MCF 10A (cell line): ENCODE measurements at regions not wholly inside any gene's neighbourhood (a gene's known extent, or its start where the extent isn't known, plus 50 kb on each side); places are given as distances from the start of the nearest gene placed in this dataset.

Experiments
- BruUV-seq: library from RNA; stranded (reverse); fragments of 400-500 nt; replicated peaks from 2 replicates; lab custom pipeline; 2021; lab: Mats Ljungman, UMichigan
- CTCF ChIA-PET: fragments of 300-600 bp; sonication (Branson Sonifier 250); formaldehyde crosslinking; extraction: SDS; loops from one replicate; lab custom pipeline; 2021; ENCODE audit warnings: antibody characterized with exemption, inconsistent platforms; lab: Yijun Ruan, JAX
- POLR2A ChIA-PET: fragments of 300-600, 350-650 bp; sonication (Branson Sonifier 250); formaldehyde crosslinking; extraction: SDS; loops from one replicate; lab custom pipeline; 2020; ENCODE audit warnings: antibody characterized with exemption, inconsistent platforms; lab: Yijun Ruan, JAX
- DNase-seq: peaks from one replicate; pipeline ENCODE4 v3.0.0-alpha.2; 2018; ENCODE audit not compliant: unreplicated experiment
- H3K27ac Mint-ChIP-seq: one replicate; pipeline ENCODE4 v1.8.0; 2022; ENCODE audit warnings: mild to moderate bottlenecking, low read depth, mixed read lengths; ENCODE audit not compliant: unreplicated experiment
- H3K27me3 Mint-ChIP-seq: one replicate; pipeline ENCODE4 v1.8.0; 2022; ENCODE audit warnings: mixed read lengths; ENCODE audit not compliant: insufficient read depth, unreplicated experiment
- H3K36me3 Mint-ChIP-seq: one replicate; pipeline ENCODE4 v1.8.0; 2022; ENCODE audit warnings: mild to moderate bottlenecking, moderate library complexity, mixed read lengths; ENCODE audit not compliant: insufficient read depth, unreplicated experiment
- H3K4me1 Mint-ChIP-seq: one replicate; pipeline ENCODE4 v1.8.0; 2022; ENCODE audit warnings: mixed read lengths; ENCODE audit not compliant: insufficient read depth, unreplicated experiment
- H3K4me3 Mint-ChIP-seq: one replicate; pipeline ENCODE4 v1.8.0; 2022; ENCODE audit warnings: mild to moderate bottlenecking, moderate library complexity, mixed read lengths; ENCODE audit not compliant: unreplicated experiment
- H3K9me3 Mint-ChIP-seq: one replicate; pipeline ENCODE4 v1.8.0; 2022; ENCODE audit warnings: mixed read lengths; ENCODE audit not compliant: unreplicated experiment
- CTCF ChIP-seq: fragments of 200-600 bp; IDR thresholded peaks from one replicate; pipeline ENCODE4 v1.8.0; 2022; ENCODE audit warnings: antibody characterized with exemption, mild to moderate bottlenecking; ENCODE audit not compliant: unreplicated experiment
- intact Hi-C: fragments of 100-400 bp; cut with micrococcal nuclease; formaldehyde crosslinking; loops from 2 replicates; pipeline ENCODE4 v1.14.1; 2022

DNA sequence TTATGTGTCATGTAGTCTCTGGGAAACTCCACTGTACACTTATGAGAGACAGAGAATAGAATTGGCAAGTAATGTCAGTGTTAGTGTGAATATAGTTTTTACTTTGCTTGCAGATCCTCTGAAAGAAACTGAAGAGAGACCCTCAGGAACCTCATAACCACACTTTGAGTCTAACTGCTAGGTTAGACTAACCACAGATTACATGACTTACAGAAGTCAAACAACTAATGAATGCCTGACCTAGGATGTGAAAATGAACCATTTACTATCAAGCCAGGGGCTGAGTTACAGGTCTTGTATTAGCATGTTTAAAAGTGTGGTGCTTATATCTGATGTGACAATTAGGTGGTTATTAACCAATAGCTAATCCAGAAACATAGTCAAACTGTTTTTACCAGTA lies 280.4 kb upstream of the LRATD1 start:
- ChIA-PET POLR2A (no interaction called here), CTCF (no interaction called here)
- no peaks in the 10 kb centered on the region for H3K27me3 Mint-ChIP-seq
- H3K4me3 Mint-ChIP-seq: no peak overlapping the region
- peaks cover 7% of the 10 kb centered on the region for H3K4me1 Mint-ChIP-seq
- TF ChIP-seq CTCF: no peak
- no peaks in the 10 kb centered on the region for H3K36me3 Mint-ChIP-seq
- H3K27ac Mint-ChIP-seq: no peak overlapping the region
- no peaks in the 10 kb centered on the region for H3K9me3 Mint-ChIP-seq
- intact Hi-C loops: no loop called here
- no peak for DNase-seq
- no TSS peak for BruUV-seq

DNA sequence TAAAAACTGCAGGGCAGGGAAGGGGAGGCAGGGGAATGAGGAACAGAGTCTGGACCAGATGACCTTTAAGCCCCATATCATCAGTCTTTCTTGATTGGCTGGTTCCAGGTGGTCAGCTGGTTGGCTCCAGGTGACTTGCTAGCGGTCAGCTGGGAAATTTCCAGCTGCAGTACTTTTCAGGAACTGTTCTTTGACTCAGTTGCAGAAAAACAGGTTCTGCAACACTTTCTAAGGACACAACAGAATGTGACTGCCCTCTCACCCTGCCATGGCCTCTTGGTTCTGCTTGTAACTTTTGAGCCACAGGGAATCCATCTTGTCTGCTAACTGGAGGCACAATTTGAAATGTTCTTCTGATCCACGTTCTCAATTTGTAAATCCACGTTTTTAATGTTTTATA lies 278.3 kb upstream of the LRATD1 start:
- ChIA-PET CTCF (no interaction called here), POLR2A (no interaction called here)
- Mint-ChIP-seq H3K9me3 (no peaks in the 10 kb centered on the region), H3K27me3 (no peaks in the 10 kb centered on the region), H3K36me3 (no peaks in the 10 kb centered on the region), H3K27ac (no peak overlapping the region), H3K4me1 (peaks cover 7% of the 10 kb centered on the region), H3K4me3 (no peak overlapping the region)
- TF ChIP-seq CTCF: no peak
- intact Hi-C loops: no loop called here
- no TSS peak for BruUV-seq
- no peak for DNase-seq

- CTCF ChIA-PET: no interaction called here
Observed at GRCh38 chr2:14355102-14355501, 277.4 kb upstream of the LRATD1 start.

GRCh38 chr2:14358339-14358738 lies 274.2 kb upstream of the LRATD1 start:
- Mint-ChIP-seq H3K27ac (no peak overlapping the region), H3K27me3 (no peaks in the 10 kb centered on the region), H3K4me1 (no peaks in the 10 kb centered on the region), H3K4me3 (no peak overlapping the region), H3K36me3 (no peaks in the 10 kb centered on the region), H3K9me3 (no peaks in the 10 kb centered on the region)
- intact Hi-C loops: no loop called here
- no peak for TF ChIP-seq CTCF
- DNase-seq: no peak
- POLR2A ChIA-PET: interaction anchor here (0.9 kb wide), 1 partner anchor 47 kb away, joined by 3 read pairs; no protein-coding TSS in a partner anchor
- no TSS peak for BruUV-seq
- CTCF ChIA-PET: interaction anchor here (0.6 kb wide), 1 partner anchor 25 kb away, joined by 3 read pairs; no protein-coding TSS in a partner anchor

More at GRCh38 chr2:14355102-14355501, 277.4 kb upstream of the LRATD1 start:
- intact Hi-C loops: no loop called here
- POLR2A ChIA-PET: no interaction called here
- Mint-ChIP-seq H3K9me3 (no peaks in the 10 kb centered on the region), H3K36me3 (no peaks in the 10 kb centered on the region), H3K4me3 (no peak overlapping the region), H3K27ac (no peak overlapping the region), H3K4me1 (peaks cover 7% of the 10 kb centered on the region), H3K27me3 (no peaks in the 10 kb centered on the region)
- no peak for TF ChIP-seq CTCF
- DNase-seq: no peak
- BruUV-seq: no TSS peak
